HFFc6 (cell line): ENCODE measurements at regions not wholly inside any gene's neighbourhood (a gene's known extent, or its start where the extent isn't known, plus 50 kb on each side); places are given as distances from the start of the nearest gene placed in this dataset.

Experiments used
- DNase-seq: peaks from one replicate; pipeline ENCODE4 v3.0.0-alpha.2; 2018
- H3K27ac Mint-ChIP-seq: 2 replicates; pipeline ENCODE4 v1.8.0; 2020; ENCODE audit warnings: mild to moderate bottlenecking, mixed read lengths
- H3K27me3 Mint-ChIP-seq: 2 replicates; pipeline ENCODE4 v1.8.0; 2021; ENCODE audit warnings: mild to moderate bottlenecking, moderate library complexity, mixed read lengths; ENCODE audit not compliant: insufficient read depth
- H3K36me3 Mint-ChIP-seq: 2 replicates; pipeline ENCODE4 v1.8.0; 2021; ENCODE audit warnings: low read depth, mixed read lengths
- H3K4me1 Mint-ChIP-seq: 2 replicates; pipeline ENCODE4 v1.8.0; 2020; ENCODE audit warnings: low read depth, mixed read lengths
- H3K4me3 Mint-ChIP-seq: 2 replicates; pipeline ENCODE4 v1.8.0; 2020; ENCODE audit warnings: mild to moderate bottlenecking, moderate library complexity, mixed read lengths
- H3K9me3 Mint-ChIP-seq: 2 replicates; pipeline ENCODE4 v1.8.0; 2020; ENCODE audit warnings: mild to moderate bottlenecking, mixed read lengths
- CTCF ChIP-seq: fragments of 200-600 bp; sonication (generic); IDR thresholded peaks from 2 replicates; pipeline ENCODE4 v1.5.0; 2021; ENCODE audit warnings: antibody characterized with exemption, mild to moderate bottlenecking

GRCh38 chr6:19087296-19087695 lies 700.1 kb downstream of the RNF144B start:
- Mint-ChIP-seq H3K4me1 (no peaks in the 10 kb centered on the region), H3K27ac (no peak overlapping the region), H3K36me3 (no peaks in the 10 kb centered on the region), H3K9me3 (peaks cover 6% of the 10 kb centered on the region), H3K4me3 (no peak overlapping the region), H3K27me3 (no peaks in the 10 kb centered on the region)
- no peak for TF ChIP-seq CTCF
- DNase-seq, result no peak

GRCh38 chr6:19087897-19088296 lies 700.7 kb downstream of the RNF144B start:
- Mint-ChIP-seq H3K4me3 (no peak overlapping the region), H3K9me3 (peaks cover 9% of the 10 kb centered on the region), H3K27ac (no peak overlapping the region), H3K4me1 (no peaks in the 10 kb centered on the region), H3K27me3 (no peaks in the 10 kb centered on the region), H3K36me3 (no peaks in the 10 kb centered on the region)
- DNase-seq, result no peak
- TF ChIP-seq CTCF, result no peak

- Mint-ChIP-seq H3K27ac (no peak overlapping the region), H3K27me3 (no peaks in the 10 kb centered on the region), H3K4me3 (no peak overlapping the region), H3K36me3 (no peaks in the 10 kb centered on the region), H3K9me3 (peaks cover 31% of the 10 kb centered on the region), H3K4me1 (no peaks in the 10 kb centered on the region)
- no peak for DNase-seq
- TF ChIP-seq CTCF, result no peak
Measured at GRCh38 chr6:19100752-19101151, 713.6 kb downstream of the RNF144B start.

GRCh38 chr6:19102936-19103335 lies 715.8 kb downstream of the RNF144B start:
- TF ChIP-seq CTCF, result no peak
- Mint-ChIP-seq H3K36me3 (no peaks in the 10 kb centered on the region), H3K4me3 (no peak overlapping the region), H3K27me3 (no peaks in the 10 kb centered on the region), H3K4me1 (no peaks in the 10 kb centered on the region), H3K9me3 (peaks cover 38% of the 10 kb centered on the region), H3K27ac (no peak overlapping the region)
- no peak for DNase-seq

GRCh38 chr6:19107468-19107867 lies 720.3 kb downstream of the RNF144B start:
- Mint-ChIP-seq H3K4me1 (no peaks in the 10 kb centered on the region), H3K4me3 (no peak overlapping the region), H3K27ac (no peak overlapping the region), H3K36me3 (no peaks in the 10 kb centered on the region), H3K27me3 (no peaks in the 10 kb centered on the region), H3K9me3 (peaks cover 56% of the 10 kb centered on the region)
- DNase-seq, result no peak
- no peak for TF ChIP-seq CTCF

- DNase-seq, result no peak
Measured at GRCh38 chr6:19121521-19121920, 715.6 kb upstream of the ID4 start.

More at GRCh38 chr6:19121521-19121920, 715.6 kb upstream of the ID4 start:
- Mint-ChIP-seq H3K27ac (no peak overlapping the region), H3K4me3 (no peak overlapping the region), H3K27me3 (no peaks in the 10 kb centered on the region), H3K9me3 (peaks cover 31% of the 10 kb centered on the region), H3K36me3 (no peaks in the 10 kb centered on the region), H3K4me1 (no peaks in the 10 kb centered on the region)
- TF ChIP-seq CTCF, result no peak
